ENCODE measurements at regions not wholly inside any gene's neighbourhood (a gene's known extent, or its start where the extent isn't known, plus 50 kb on each side); places are given as distances from the start of the nearest gene placed in this dataset.

DNA sequence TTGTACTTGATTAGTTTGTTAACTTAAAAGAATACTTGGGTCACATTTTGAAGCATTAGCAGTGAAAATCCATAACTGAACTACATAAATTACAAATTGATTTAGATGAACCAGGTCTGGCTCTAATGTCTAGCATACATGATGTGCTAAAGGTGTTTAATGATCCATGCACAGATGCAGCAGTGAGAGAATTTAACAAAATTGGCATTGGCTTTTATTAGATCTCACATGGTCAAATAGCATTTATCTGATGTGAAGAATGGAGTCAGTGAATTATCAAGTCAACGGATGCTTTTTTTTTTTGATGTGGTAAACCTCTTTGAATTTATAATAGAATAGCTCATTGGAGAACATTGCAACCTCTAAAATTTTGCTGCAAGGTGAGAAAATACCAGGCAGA, 293.0 kb upstream of the POT1 start:
- Histone ChIP-seq H3K4me3 (no peak overlapping the region), H3K36me3 (replicated peaks in 1 of 2) (no peaks in the 10 kb centered on the region), H3K4me1 (replicated peaks in 1 of 2) (no peaks in the 10 kb centered on the region), H3K9me3 (replicated peaks in 1 of 3) (no peaks in the 10 kb centered on the region), H3K27me3 (no peaks in the 10 kb centered on the region), H3K27ac (no peak overlapping the region)
- no peak for DNase-seq
- intact Hi-C loops (cut with DNase I) = no loop called here
- 65 to 82% (median 77%) methylated on average over 1 of the region's 1 CpG for WGBS, 4 donors
- TF ChIP-seq, protein P1, sequence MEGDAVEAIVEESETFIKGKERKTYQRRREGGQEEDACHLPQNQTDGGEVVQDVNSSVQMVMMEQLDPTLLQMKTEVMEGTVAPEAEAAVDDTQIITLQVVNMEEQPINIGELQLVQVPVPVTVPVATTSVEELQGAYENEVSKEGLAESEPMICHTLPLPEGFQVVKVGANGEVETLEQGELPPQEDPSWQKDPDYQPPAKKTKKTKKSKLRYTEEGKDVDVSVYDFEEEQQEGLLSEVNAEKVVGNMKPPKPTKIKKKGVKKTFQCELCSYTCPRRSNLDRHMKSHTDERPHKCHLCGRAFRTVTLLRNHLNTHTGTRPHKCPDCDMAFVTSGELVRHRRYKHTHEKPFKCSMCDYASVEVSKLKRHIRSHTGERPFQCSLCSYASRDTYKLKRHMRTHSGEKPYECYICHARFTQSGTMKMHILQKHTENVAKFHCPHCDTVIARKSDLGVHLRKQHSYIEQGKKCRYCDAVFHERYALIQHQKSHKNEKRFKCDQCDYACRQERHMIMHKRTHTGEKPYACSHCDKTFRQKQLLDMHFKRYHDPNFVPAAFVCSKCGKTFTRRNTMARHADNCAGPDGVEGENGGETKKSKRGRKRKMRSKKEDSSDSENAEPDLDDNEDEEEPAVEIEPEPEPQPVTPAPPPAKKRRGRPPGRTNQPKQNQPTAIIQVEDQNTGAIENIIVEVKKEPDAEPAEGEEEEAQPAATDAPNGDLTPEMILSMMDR (IDR thresholded peaks at IDR 0.05) = no peak
- no peak for TF ChIP-seq POLR2A (IDR thresholded peaks at IDR 0.05)

DNA sequence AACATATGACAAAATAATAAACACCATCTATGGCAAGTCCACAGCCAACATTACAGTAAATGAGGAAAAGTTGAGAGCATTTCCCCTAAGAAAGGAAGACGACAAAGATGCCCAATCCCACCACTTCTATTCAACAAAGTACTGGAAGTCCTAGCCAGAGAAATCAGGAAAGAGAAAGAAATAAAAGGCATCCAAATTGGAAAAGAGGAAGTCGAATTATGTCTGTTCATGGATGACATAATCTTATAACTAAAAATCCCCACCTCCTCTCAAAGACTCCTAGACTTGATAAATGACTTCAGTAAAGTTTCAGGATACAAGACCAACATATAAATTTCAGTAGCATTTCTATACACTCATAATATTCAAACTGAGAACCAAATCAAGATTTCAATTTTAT, 288.5 kb upstream of the POT1 start:
- intact Hi-C loops (cut with DNase I) = no loop called here
- H3K36me3 ChIP-seq (replicated peaks in 1 of 2) = no peaks in the 10 kb centered on the region
- H3K27ac ChIP-seq = no peak overlapping the region
- H3K9me3 ChIP-seq (replicated peaks in 1 of 3) = no peaks in the 10 kb centered on the region
- H3K4me3 ChIP-seq = no peak overlapping the region
- no peaks in the 10 kb centered on the region for H3K27me3 ChIP-seq
- 59 to 84% (median 65%) methylated on average over 2 of the region's 2 CpGs for WGBS, 4 donors
- no peak for TF ChIP-seq POLR2A (IDR thresholded peaks at IDR 0.05)
- TF ChIP-seq, protein P1 (IDR thresholded peaks at IDR 0.05) = no peak
- no peak for DNase-seq
- no peaks in the 10 kb centered on the region for H3K4me1 ChIP-seq (replicated peaks in 1 of 2)

DNA sequence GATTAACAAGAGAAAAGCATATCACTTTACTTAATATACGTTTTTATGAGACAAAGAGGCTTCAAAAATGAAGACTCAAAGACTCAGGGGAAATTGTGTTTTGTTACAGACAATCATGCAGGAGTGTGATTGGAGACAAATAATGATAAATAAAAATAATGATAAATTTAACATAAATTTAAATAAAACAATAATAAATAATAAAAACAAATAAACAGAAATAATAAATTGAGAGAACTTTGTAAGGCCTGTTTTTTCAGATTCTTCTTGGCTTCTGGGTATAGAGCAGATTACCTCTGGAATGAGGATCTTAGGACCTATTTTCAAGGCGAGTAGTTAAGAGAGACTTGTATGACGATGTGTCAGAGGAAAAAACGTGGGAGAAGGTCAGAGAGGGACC, 271.4 kb upstream of the POT1 start:
- Histone ChIP-seq H3K27ac (no peak overlapping the region), H3K27me3 (no peaks in the 10 kb centered on the region), H3K9me3 (replicated peaks in 1 of 3) (no peaks in the 10 kb centered on the region), H3K4me3 (no peak overlapping the region), H3K4me1 (replicated peaks in 1 of 2) (no peaks in the 10 kb centered on the region), H3K36me3 (replicated peaks in 1 of 2) (no peaks in the 10 kb centered on the region)
- WGBS, 4 donors = 61 to 72% (median 68%) methylated on average over 4 of the region's 4 CpGs
- no peak for TF ChIP-seq POLR2A (IDR thresholded peaks at IDR 0.05)
- TF ChIP-seq, protein P1 (IDR thresholded peaks at IDR 0.05) = no peak
- no peak for DNase-seq
- intact Hi-C loops (cut with DNase I) = no loop called here

DNA sequence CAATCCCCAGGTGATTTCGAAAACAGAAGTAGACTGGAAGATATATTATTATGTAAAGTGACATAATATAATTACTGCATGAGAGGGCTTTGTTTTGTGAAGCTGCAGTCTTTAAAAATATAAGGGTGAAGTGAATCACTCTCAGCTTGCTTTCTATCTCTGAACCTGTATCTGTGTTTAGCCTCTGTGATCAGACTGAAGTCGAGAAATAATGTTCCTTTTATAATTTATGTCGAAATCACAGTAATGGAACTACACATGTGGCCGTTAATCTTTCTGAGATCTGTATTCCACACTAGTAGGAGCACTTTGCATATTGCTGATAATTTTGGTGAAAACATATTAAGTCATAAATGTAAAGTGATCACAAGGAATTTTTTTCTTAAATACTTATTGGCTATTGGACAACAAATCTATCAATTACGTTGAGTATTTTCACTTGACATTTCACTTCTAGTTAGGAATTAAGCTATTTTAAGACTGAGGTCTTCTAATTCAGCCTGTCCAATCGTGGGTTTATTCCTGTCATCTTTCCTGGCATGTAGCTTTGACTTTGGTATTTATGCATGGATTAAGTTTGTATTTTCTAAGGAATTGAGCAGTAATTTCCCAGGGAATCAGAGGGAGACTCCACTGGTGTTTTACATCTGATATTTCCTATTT, 268.2 kb upstream of the POT1 start:
- Histone ChIP-seq H3K27me3 (no peaks in the 10 kb centered on the region), H3K4me3 (no peak overlapping the region), H3K36me3 (replicated peaks in 1 of 2) (no peaks in the 10 kb centered on the region), H3K4me1 (replicated peaks in 1 of 2) (no peaks in the 10 kb centered on the region), H3K9me3 (replicated peaks in 1 of 3) (no peaks in the 10 kb centered on the region), H3K27ac (no peak overlapping the region)
- intact Hi-C loops (cut with DNase I) = no loop called here
- 54 to 64% (median 56%) methylated on average over 6 of the region's 6 CpGs for WGBS, 4 donors
- no peak for DNase-seq
- no peak for TF ChIP-seq POLR2A (IDR thresholded peaks at IDR 0.05)
- TF ChIP-seq, protein P1 (IDR thresholded peaks at IDR 0.05) = no peak

Measured in adrenal gland (tissue), 9 donors.